ENCODE measurements at regions not wholly inside any gene's neighbourhood (a gene's known extent, or its start where the extent isn't known, plus 50 kb on each side); places are given as distances from the start of the nearest gene placed in this dataset.

- no peak for TF ChIP-seq POLR2AphosphoS5 (IDR thresholded peaks at IDR 0.05)
- TF ChIP-seq CTCF (IDR thresholded peaks at IDR 0.05 in 8 of 11, conservative IDR thresholded peaks at IDR 0.05 in 3 of 11), result no peak
- no peak for TF ChIP-seq POLR2A (IDR thresholded peaks at IDR 0.05)
- no peak overlapping the region for H3K27ac ChIP-seq
- DNase-seq, result no peak
- H3K36me3 ChIP-seq, result no peaks in the 10 kb centered on the region
- intact Hi-C loops (cut with DNase I; ENCODE audit: low total_unique reads), result no loop called here
- H3K27me3 ChIP-seq (replicated peaks in 1 of 7), result no peaks in the 10 kb centered on the region
- no peaks in the 10 kb centered on the region for H3K4me1 ChIP-seq
- 91 to 100% (median 94%) methylated on average over 1 of the region's 1 CpG for WGBS, 5 donors
- no peak overlapping the region for H3K4me3 ChIP-seq
- H3K9me3 ChIP-seq, result no peaks in the 10 kb centered on the region
Measured at GRCh38 chr4:107468156-107468555, 251.9 kb downstream of the PAPSS1 start.

- 76 to 87% (median 84%) methylated on average over 3 of the region's 3 CpGs for WGBS, 5 donors
- no peak for DNase-seq
- H3K36me3 ChIP-seq, result no peaks in the 10 kb centered on the region
- H3K4me1 ChIP-seq, result no peaks in the 10 kb centered on the region
- H3K9me3 ChIP-seq, result no peaks in the 10 kb centered on the region
- TF ChIP-seq POLR2AphosphoS5 (IDR thresholded peaks at IDR 0.05) (no peak), CTCF (IDR thresholded peaks at IDR 0.05 in 8 of 11, conservative IDR thresholded peaks at IDR 0.05 in 3 of 11) (no peak)
- intact Hi-C loops (cut with DNase I; ENCODE audit: low total_unique reads), result no loop called here
- H3K27me3 ChIP-seq (replicated peaks in 1 of 7), result no peaks in the 10 kb centered on the region
- no peak overlapping the region for H3K4me3 ChIP-seq
- no peak overlapping the region for H3K27ac ChIP-seq
Measured at GRCh38 chr4:107467461-107467860, 252.6 kb downstream of the PAPSS1 start.

DNA sequence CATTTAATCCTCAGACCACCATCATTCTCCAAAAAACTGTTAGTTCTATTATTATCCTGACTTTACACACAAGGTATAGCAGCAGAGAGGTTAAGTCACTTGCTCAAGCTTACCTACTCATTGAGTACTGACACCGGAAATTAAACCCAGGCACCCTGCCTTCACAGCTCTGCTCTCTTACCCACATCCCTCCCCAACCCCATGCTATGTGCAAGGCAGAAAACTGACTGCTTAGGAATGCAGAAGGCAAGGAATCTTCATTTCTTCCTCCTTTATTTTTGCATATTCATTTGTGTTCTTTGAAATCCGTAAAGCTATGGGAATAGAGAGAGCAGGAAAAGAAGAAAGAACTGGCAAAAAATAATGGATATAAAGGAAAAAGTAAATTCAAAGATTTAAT, 261.8 kb downstream of the PAPSS1 start:
- no peaks in the 10 kb centered on the region for H3K27me3 ChIP-seq (replicated peaks in 1 of 7)
- intact Hi-C loops (cut with DNase I; ENCODE audit: low total_unique reads), result no loop called here
- DNase-seq, result no peak
- H3K27ac ChIP-seq, result no peak overlapping the region
- no peak overlapping the region for H3K4me3 ChIP-seq
- H3K4me1 ChIP-seq, result no peaks in the 10 kb centered on the region
- peaks cover 0 to 8% (median 0%) of the 10 kb centered on the region in 8 donors for H3K9me3 ChIP-seq
- TF ChIP-seq POLR2AphosphoS5 (IDR thresholded peaks at IDR 0.05), result no peak
- TF ChIP-seq CTCF (IDR thresholded peaks at IDR 0.05 in 8 of 11, conservative IDR thresholded peaks at IDR 0.05 in 3 of 11), result no peak
- TF ChIP-seq POLR2A (IDR thresholded peaks at IDR 0.05), result no peak
- H3K36me3 ChIP-seq, result no peaks in the 10 kb centered on the region
- WGBS, 5 donors, result 76 to 91% (median 77%) methylated on average over 2 of the region's 2 CpGs

DNA sequence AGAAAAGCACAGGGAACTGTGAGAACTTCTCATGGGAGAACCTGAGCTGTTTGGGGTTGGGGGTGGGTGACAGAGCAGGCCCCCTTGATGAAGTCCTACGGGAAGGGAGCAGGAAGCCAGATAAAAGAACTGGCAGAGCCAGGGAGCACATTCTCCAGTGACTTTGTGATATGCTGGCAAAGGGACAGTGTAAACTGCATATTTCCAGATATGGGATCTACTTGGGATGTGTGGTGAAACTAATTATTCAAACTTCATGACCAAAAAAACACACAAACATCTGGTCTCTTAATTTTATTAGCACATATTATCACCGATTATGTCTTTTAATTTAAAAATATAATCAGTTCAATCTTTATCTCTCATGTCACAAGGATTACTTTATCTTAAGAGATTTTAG, 266.0 kb downstream of the PAPSS1 start:
- no peak for TF ChIP-seq POLR2A (IDR thresholded peaks at IDR 0.05)
- TF ChIP-seq CTCF (IDR thresholded peaks at IDR 0.05 in 8 of 11, conservative IDR thresholded peaks at IDR 0.05 in 3 of 11), result no peak
- TF ChIP-seq POLR2AphosphoS5 (IDR thresholded peaks at IDR 0.05), result no peak
- 57 to 81% (median 67%) methylated on average over 2 of the region's 2 CpGs for WGBS, 5 donors
- Histone ChIP-seq H3K4me3 (no peak overlapping the region), H3K27ac (no peak overlapping the region), H3K36me3 (no peaks in the 10 kb centered on the region), H3K9me3 (no peaks in the 10 kb centered on the region), H3K27me3 (replicated peaks in 1 of 7) (no peaks in the 10 kb centered on the region), H3K4me1 (no peaks in the 10 kb centered on the region)
- no peak for DNase-seq
- intact Hi-C loops (cut with DNase I; ENCODE audit: low total_unique reads), result no loop called here
